ENCODE measurements at regions not wholly inside any gene's neighbourhood (a gene's known extent, or its start where the extent isn't known, plus 50 kb on each side); places are given as distances from the start of the nearest gene placed in this dataset.

- TF ChIP-seq CTCF (IDR thresholded peaks at IDR 0.05; ENCODE audit: insufficient read depth, low read depth, low read length) (no peak), EZH2 (IDR thresholded peaks at IDR 0.05; ENCODE audit: insufficient read depth, low read length) (no peak)
Observed at GRCh38 chr6:22231616-22232015, 65.2 kb downstream of the PRL start.
